Neural cell (in vitro differentiated cells): ENCODE measurements at regions not wholly inside any gene's neighbourhood (a gene's known extent, or its start where the extent isn't known, plus 50 kb on each side); places are given as distances from the start of the nearest gene placed in this dataset.

Experiments
- H2AFZ ChIP-seq: fragments of 200-600, 300-800 bp; sonication (generic), shearing (Covaris generic); 2 replicates; pipeline ENCODE4 v1.6.0; 2014; ENCODE audit warnings: low read depth, mild to moderate bottlenecking, antibody characterized with exemption, low read length, moderate library complexity
- H3F3A ChIP-seq: fragments of 200-600 bp; shearing (Covaris generic); 2 replicates; pipeline ENCODE4 v1.6.1; 2016; ENCODE audit warnings: mild to moderate bottlenecking, moderate library complexity, mixed read lengths, antibody characterized with exemption, low read length; ENCODE audit not compliant: insufficient read depth, poor library complexity, severe bottlenecking
- H3K27ac ChIP-seq: fragments of 200-600, 300-800 bp; sonication (generic), shearing (Covaris generic); 2 replicates; pipeline ENCODE4 v1.5.1; 2014; ENCODE audit warnings: mild to moderate bottlenecking, low read length, moderate library complexity
- H3K27me3 ChIP-seq: fragments of 300-800, 200-600 bp; sonication (generic), shearing (Covaris generic); 2 replicates; pipeline ENCODE4 v1.6.0; 2014; ENCODE audit warnings: mild to moderate bottlenecking, low read depth, low read length, moderate library complexity; ENCODE audit not compliant: insufficient read depth
- H3K36me3 ChIP-seq: fragments of 300-800, 200-600 bp; sonication (generic), shearing (Covaris generic); 2 replicates; pipeline ENCODE4 v1.5.1; 2014; ENCODE audit warnings: mild to moderate bottlenecking, antibody characterized with exemption, low read length, moderate library complexity; ENCODE audit not compliant: insufficient read depth
- H3K4me2 ChIP-seq: fragments of 300-800, 200-600 bp; sonication (generic), shearing (Covaris generic); 2 replicates; pipeline ENCODE4 v1.6.0; 2014; ENCODE audit warnings: mild to moderate bottlenecking, low read length
- H3K4me3 ChIP-seq: fragments of 300-800, 200-600 bp; sonication (generic), shearing (Covaris generic); 2 replicates; pipeline ENCODE4 v1.5.1; 2014; ENCODE audit warnings: mild to moderate bottlenecking, low read length, moderate library complexity
- H3K79me2 ChIP-seq: fragments of 200-600 bp; shearing (Covaris generic); replicated peaks from 2 replicates; pipeline ENCODE4 v1.6.0; 2014; ENCODE audit warnings: mild to moderate bottlenecking, low read length, moderate library complexity; ENCODE audit not compliant: insufficient read depth
- H3K9ac ChIP-seq: fragments of 300-800, 200-600 bp; sonication (generic), shearing (Covaris generic); 2 replicates; pipeline ENCODE4 v1.6.1; 2016; ENCODE audit warnings: mild to moderate bottlenecking, low read length, mixed read lengths
- H3K9me2 ChIP-seq: fragments of 200-600 bp; shearing (Covaris generic); 2 replicates; pipeline ENCODE4 v1.6.1; 2016; ENCODE audit warnings: mild to moderate bottlenecking, low read length, mixed read lengths; ENCODE audit not compliant: insufficient read depth
- H3K9me3 ChIP-seq: fragments of 200-600, 300-800 bp; sonication (generic), shearing (Covaris generic); 2 replicates; pipeline ENCODE4 v1.6.1; 2016; ENCODE audit warnings: mild to moderate bottlenecking, mixed run types, low read length, moderate library complexity, mixed read lengths
- H4K20me1 ChIP-seq: fragments of 200-600 bp; shearing (Covaris generic); 2 replicates; pipeline ENCODE4 v1.6.1; 2016; ENCODE audit warnings: mild to moderate bottlenecking, mixed run types; ENCODE audit not compliant: insufficient read depth
- EP300 ChIP-seq: fragments of 450-650 bp; conservative IDR thresholded peaks from 2 replicates; pipeline ENCODE4 v1.6.1; 2014; ENCODE audit warnings: antibody characterized with exemption, mild to moderate bottlenecking, moderate library complexity; ENCODE audit not compliant: poor library complexity, severe bottlenecking
- EZH2 ChIP-seq: fragments of 200-600, 300-800 bp; shearing (Covaris generic), sonication (generic); IDR thresholded peaks from 2 replicates; pipeline ENCODE4 v1.6.1; 2014; ENCODE audit warnings: antibody characterized with exemption, low read length, borderline replicate concordance, mild to moderate bottlenecking; ENCODE audit not compliant: insufficient read depth, poor library complexity, severe bottlenecking
- MXI1 ChIP-seq: fragments of 450-650 bp; conservative IDR thresholded peaks from 2 replicates; pipeline ENCODE4 v1.6.1; 2014; ENCODE audit warnings: antibody characterized with exemption, mild to moderate bottlenecking; ENCODE audit not compliant: poor library complexity, severe bottlenecking
- POLR2AphosphoS5 ChIP-seq: IDR thresholded peaks from 2 replicates; pipeline ENCODE4 v1.6.1; 2012
- RAD21 ChIP-seq: fragments of 450-650 bp; conservative IDR thresholded peaks from 2 replicates; pipeline ENCODE4 v1.6.1; 2014; ENCODE audit warnings: antibody characterized with exemption, mild to moderate bottlenecking, moderate library complexity
- SMC3 ChIP-seq: fragments of 450-650 bp; conservative IDR thresholded peaks from 2 replicates; pipeline ENCODE4 v1.6.1; 2014; ENCODE audit warnings: antibody characterized with exemption, mild to moderate bottlenecking, moderate library complexity; ENCODE audit not compliant: poor library complexity
- TAF1 ChIP-seq: IDR thresholded peaks from 2 replicates; pipeline ENCODE4 v1.6.1; 2012; ENCODE audit warnings: low read depth
- TF ChIP-seq, protein P1 (sequence below): fragments of 450-650 bp; IDR thresholded peaks from 2 replicates; pipeline ENCODE4 v1.5.1; 2014; ENCODE audit warnings: antibody characterized with exemption, mild to moderate bottlenecking, moderate library complexity; ENCODE audit not compliant: poor library complexity, severe bottlenecking
- TF ChIP-seq, protein P2 (sequence below): IDR thresholded peaks from 2 replicates; pipeline ENCODE4 v1.6.1; 2012; ENCODE audit warnings: borderline replicate concordance

DNA sequence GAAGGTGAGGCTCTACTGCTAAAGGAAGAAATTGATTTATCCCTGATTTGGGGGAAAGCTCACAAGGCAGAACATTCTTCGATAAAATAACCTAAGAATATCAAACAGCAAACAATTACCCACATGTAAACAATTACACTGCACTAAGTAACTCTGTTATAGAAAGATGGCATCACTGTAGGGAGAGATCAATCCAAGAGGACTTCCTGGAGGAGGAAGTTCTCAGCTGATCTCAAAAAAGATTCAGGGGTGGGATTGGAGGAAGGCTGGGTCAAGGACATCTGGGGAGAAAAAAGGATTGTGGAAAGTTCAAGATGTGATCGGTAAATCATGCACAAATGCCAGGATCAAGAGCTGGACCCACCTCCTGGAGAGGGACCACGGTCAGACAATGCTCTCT lies 361.0 kb upstream of the SULF2 start:
- H3K79me2 ChIP-seq = no peaks in the 10 kb centered on the region
- no peaks in the 10 kb centered on the region for H3K36me3 ChIP-seq
- TF ChIP-seq POLR2AphosphoS5 (no peak), SMC3 (no peak), RAD21 (no peak), EP300 (no peak), EZH2 (no peak), MXI1 (no peak), TAF1 (no peak)
- TF ChIP-seq, protein P1, sequence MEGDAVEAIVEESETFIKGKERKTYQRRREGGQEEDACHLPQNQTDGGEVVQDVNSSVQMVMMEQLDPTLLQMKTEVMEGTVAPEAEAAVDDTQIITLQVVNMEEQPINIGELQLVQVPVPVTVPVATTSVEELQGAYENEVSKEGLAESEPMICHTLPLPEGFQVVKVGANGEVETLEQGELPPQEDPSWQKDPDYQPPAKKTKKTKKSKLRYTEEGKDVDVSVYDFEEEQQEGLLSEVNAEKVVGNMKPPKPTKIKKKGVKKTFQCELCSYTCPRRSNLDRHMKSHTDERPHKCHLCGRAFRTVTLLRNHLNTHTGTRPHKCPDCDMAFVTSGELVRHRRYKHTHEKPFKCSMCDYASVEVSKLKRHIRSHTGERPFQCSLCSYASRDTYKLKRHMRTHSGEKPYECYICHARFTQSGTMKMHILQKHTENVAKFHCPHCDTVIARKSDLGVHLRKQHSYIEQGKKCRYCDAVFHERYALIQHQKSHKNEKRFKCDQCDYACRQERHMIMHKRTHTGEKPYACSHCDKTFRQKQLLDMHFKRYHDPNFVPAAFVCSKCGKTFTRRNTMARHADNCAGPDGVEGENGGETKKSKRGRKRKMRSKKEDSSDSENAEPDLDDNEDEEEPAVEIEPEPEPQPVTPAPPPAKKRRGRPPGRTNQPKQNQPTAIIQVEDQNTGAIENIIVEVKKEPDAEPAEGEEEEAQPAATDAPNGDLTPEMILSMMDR = no peak
- TF ChIP-seq, protein P2, sequence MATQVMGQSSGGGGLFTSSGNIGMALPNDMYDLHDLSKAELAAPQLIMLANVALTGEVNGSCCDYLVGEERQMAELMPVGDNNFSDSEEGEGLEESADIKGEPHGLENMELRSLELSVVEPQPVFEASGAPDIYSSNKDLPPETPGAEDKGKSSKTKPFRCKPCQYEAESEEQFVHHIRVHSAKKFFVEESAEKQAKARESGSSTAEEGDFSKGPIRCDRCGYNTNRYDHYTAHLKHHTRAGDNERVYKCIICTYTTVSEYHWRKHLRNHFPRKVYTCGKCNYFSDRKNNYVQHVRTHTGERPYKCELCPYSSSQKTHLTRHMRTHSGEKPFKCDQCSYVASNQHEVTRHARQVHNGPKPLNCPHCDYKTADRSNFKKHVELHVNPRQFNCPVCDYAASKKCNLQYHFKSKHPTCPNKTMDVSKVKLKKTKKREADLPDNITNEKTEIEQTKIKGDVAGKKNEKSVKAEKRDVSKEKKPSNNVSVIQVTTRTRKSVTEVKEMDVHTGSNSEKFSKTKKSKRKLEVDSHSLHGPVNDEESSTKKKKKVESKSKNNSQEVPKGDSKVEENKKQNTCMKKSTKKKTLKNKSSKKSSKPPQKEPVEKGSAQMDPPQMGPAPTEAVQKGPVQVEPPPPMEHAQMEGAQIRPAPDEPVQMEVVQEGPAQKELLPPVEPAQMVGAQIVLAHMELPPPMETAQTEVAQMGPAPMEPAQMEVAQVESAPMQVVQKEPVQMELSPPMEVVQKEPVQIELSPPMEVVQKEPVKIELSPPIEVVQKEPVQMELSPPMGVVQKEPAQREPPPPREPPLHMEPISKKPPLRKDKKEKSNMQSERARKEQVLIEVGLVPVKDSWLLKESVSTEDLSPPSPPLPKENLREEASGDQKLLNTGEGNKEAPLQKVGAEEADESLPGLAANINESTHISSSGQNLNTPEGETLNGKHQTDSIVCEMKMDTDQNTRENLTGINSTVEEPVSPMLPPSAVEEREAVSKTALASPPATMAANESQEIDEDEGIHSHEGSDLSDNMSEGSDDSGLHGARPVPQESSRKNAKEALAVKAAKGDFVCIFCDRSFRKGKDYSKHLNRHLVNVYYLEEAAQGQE = no peak
- H3K9me2 ChIP-seq = no peaks in the 10 kb centered on the region
- no peaks in the 10 kb centered on the region for H3K27me3 ChIP-seq
- no peaks in the 10 kb centered on the region for H3K9me3 ChIP-seq
- no peak overlapping the region for H3K27ac ChIP-seq
- H3K4me3 ChIP-seq = no peak overlapping the region
- peaks cover 16% of the 10 kb centered on the region for H3F3A ChIP-seq
- H3K9ac ChIP-seq = no peak overlapping the region
- H4K20me1 ChIP-seq = no peaks in the 10 kb centered on the region
- H2AFZ ChIP-seq = no peak overlapping the region
- H3K4me2 ChIP-seq = no peak overlapping the region

DNA sequence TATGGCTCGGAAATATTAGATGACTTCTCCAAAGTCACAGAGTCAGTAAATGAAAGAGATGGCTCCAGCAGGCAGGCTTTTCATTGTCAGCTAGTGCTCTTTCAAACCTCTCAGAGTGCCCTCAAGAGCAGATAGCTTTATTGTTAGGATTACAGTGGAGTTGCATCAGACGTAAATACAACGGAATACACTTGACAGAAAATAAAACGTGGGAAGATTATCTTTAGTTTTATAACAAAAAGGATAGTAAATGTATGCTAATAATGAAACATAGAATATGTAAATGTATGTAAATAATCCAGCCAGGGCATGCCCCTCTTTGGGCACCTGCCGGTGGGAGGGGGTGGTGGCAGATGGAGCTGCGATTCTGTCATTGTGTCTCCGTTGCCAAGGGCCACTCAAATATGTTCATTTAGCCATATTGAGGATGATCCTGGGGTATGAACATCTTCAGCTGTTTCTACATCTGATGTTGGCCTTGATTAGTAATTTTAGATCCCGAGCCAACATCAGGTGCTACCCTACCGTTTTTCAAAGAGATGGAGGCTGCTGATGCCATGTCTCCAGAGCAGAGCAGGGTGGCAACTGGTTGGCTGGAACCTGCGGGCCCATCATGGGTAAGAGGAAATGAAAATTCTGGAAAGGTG lies 358.3 kb upstream of the SULF2 start:
- Histone ChIP-seq H3K27me3 (no peaks in the 10 kb centered on the region), H3K9me2 (no peaks in the 10 kb centered on the region), H3K27ac (peak overlapping the region; percentile 71), H3K4me3 (no peak overlapping the region), H4K20me1 (no peaks in the 10 kb centered on the region), H3K9ac (peak overlapping the region; percentile 22), H3K36me3 (no peaks in the 10 kb centered on the region), H3K9me3 (peaks cover 4% of the 10 kb centered on the region), H3K79me2 (no peaks in the 10 kb centered on the region), H3K4me2 (no peak overlapping the region), H2AFZ (no peak overlapping the region), H3F3A (peaks cover 16% of the 10 kb centered on the region)
- no peak for TF ChIP-seq TAF1
- TF ChIP-seq, protein P2 = no peak
- TF ChIP-seq MXI1 = no peak
- no peak for TF ChIP-seq POLR2AphosphoS5
- no peak for TF ChIP-seq SMC3
- no peak for TF ChIP-seq EP300
